ENCODE measurements at regions not wholly inside any gene's neighbourhood (a gene's known extent, or its start where the extent isn't known, plus 50 kb on each side); places are given as distances from the start of the nearest gene placed in this dataset.

GRCh38 chr4:163776957-163777356 is 282.5 kb downstream of the TMA16 start:
- TF ChIP-seq MAX (IDR thresholded peaks at IDR 0.05; ENCODE audit: low read depth, low read length): no peak
- no peak for TF ChIP-seq CTCF (IDR thresholded peaks at IDR 0.05; ENCODE audit: low read depth, low read length)
- no peak for TF ChIP-seq MYC (IDR thresholded peaks at IDR 0.05; ENCODE audit: low read depth, low read length)
- TF ChIP-seq POLR2A (IDR thresholded peaks at IDR 0.05; ENCODE audit: extremely low read depth, insufficient read length): no peak

Data from NB4 (cell line).